CD4-positive, CD25-positive, alpha-beta regulatory T cell (primary cell): ENCODE measurements at regions not wholly inside any gene's neighbourhood (a gene's known extent, or its start where the extent isn't known, plus 50 kb on each side); places are given as distances from the start of the nearest gene placed in this dataset.

ENCODE experiments used
- ATAC-seq, 2 donors: fragments of 150-1000 bp; cut with Tn5 transposase; one replicate each; pipeline ENCODE4 v1.10.0; 2021; ENCODE audit warnings: low read depth in 2 of 2, moderate number of reproducible peaks in 2 of 2, moderate library complexity in 1 of 2
- DNase-seq, 3 donors: peaks; one replicate each; pipeline versions ENCODE4 v3.0.0 to v3.0.0-alpha.2; 2012 to 2022; ENCODE audit warnings: mixed read lengths in 1 of 3
- H3K27ac ChIP-seq: one replicate; pipeline ENCODE4 v1.7.0; 2013; ENCODE audit warnings: mild to moderate bottlenecking, low read length; ENCODE audit not compliant: insufficient read depth, poor library complexity, severe bottlenecking
- H3K27me3 ChIP-seq: one replicate; pipeline ENCODE4 v1.7.0; 2013; ENCODE audit warnings: low read length; ENCODE audit not compliant: control insufficient read depth, insufficient read depth
- H3K36me3 ChIP-seq: one replicate; pipeline ENCODE4 v1.7.0; 2013; ENCODE audit warnings: mild to moderate bottlenecking, low read length, moderate library complexity; ENCODE audit not compliant: control insufficient read depth, insufficient read depth
- H3K4me1 ChIP-seq: 2 replicates; pipeline ENCODE4 v1.7.0; 2013; ENCODE audit warnings: mild to moderate bottlenecking, low read length; ENCODE audit not compliant: insufficient read depth, control insufficient read depth, poor library complexity, severe bottlenecking
- H3K4me3 ChIP-seq: one replicate; pipeline ENCODE4 v1.7.0; 2013; ENCODE audit warnings: low read depth, mild to moderate bottlenecking, low read length, moderate library complexity
- H3K9me3 ChIP-seq, 2 experiments: 1 replicate in 1 of 2; 2 replicates in 1 of 2; pipeline ENCODE4 v1.7.0; 2013; ENCODE audit warnings: low read length in 2 of 2, mild to moderate bottlenecking in 1 of 2, moderate library complexity in 1 of 2; ENCODE audit not compliant: control insufficient read depth in 2 of 2
- H3K27ac Mint-ChIP-seq, 3 donors: one replicate each; pipeline ENCODE4 v1.8.0; 2020 to 2022; ENCODE audit warnings: mild to moderate bottlenecking in 3 of 3, mixed read lengths in 3 of 3, moderate library complexity in 2 of 3
- H3K27me3 Mint-ChIP-seq: one replicate; pipeline ENCODE4 v1.8.0; 2022; ENCODE audit warnings: mild to moderate bottlenecking, mixed read lengths
- H3K36me3 Mint-ChIP-seq: one replicate; pipeline ENCODE4 v1.8.0; 2020; ENCODE audit warnings: mixed read lengths
- H3K4me1 Mint-ChIP-seq, 4 donors: one replicate each; pipeline ENCODE4 v1.8.0; 2020 to 2022; ENCODE audit warnings: mixed read lengths in 4 of 4, mild to moderate bottlenecking in 1 of 4
- H3K4me3 Mint-ChIP-seq, 4 donors: one replicate each; pipeline ENCODE4 v1.8.0; 2020 to 2022; ENCODE audit warnings: mild to moderate bottlenecking in 4 of 4, mixed read lengths in 4 of 4, moderate library complexity in 3 of 4
- H3K9me3 Mint-ChIP-seq, 7 donors: one replicate each; pipeline ENCODE4 v1.8.0; 2020 to 2022; ENCODE audit warnings: mixed read lengths in 7 of 7, mild to moderate bottlenecking in 3 of 7, moderate library complexity in 2 of 7

DNA sequence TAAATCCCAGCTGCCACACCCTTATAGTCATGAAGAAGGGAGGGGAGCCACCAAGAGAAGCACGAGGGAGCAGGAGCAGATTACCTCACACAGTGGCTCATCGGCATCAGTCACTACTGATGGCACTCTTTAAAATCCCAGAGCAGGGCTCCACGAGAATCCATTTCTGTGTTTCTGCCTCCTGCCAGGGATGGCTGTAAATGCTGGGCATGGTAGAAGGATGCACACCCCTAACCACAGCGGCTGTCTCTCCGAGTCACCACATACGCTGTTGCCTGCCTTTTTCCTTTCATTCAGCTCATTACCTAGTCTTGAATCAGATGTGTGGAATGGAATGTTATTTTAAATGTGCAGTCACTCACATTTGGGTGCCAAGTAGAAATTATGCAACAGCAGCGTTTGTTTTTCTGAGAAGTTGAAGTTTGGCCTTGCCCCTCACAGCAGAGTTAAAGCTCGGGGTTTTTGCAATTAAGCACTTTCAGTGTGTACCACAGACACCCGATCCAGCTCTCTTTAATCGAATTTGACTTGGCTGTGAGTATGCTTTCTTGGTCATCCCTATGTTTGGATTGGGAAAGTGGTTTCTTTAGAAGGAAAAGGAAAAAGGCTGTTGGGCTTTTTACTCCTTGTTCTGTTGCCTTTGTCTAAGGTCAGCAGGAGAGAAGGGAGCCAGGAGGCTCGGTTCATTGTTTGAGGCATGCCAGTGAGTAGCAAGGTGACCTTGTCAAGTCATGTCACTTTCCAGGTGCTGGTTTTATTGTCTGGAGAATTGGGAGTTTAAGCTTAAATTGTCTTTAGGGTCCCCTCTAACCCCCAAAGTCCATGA is 284.2 kb upstream of the TPM1 start:
- Histone ChIP-seq H3K4me1 (no peaks in the 10 kb centered on the region), H3K4me3 (no peak overlapping the region), H3K27me3 (no peaks in the 10 kb centered on the region), H3K9me3 (no peaks in the 10 kb centered on the region), H3K27ac (no peak overlapping the region), H3K36me3 (no peaks in the 10 kb centered on the region)
- peaks cover 0 to 2% (median 0%) of the 10 kb centered on the region in 7 donors for H3K9me3 Mint-ChIP-seq
- H3K4me3 Mint-ChIP-seq, result no peak overlapping the region
- no peak overlapping the region for H3K27ac Mint-ChIP-seq
- ATAC-seq (no peak), DNase-seq (no peak)
- H3K4me1 Mint-ChIP-seq, result no peaks in the 10 kb centered on the region
- no peaks in the 10 kb centered on the region for H3K36me3 Mint-ChIP-seq
- no peaks in the 10 kb centered on the region for H3K27me3 Mint-ChIP-seq

GRCh38 chr15:62758952-62759349 is 283.6 kb upstream of the TPM1 start:
- Histone ChIP-seq H3K27ac (no peak overlapping the region), H3K27me3 (no peaks in the 10 kb centered on the region), H3K4me3 (no peak overlapping the region), H3K9me3 (no peaks in the 10 kb centered on the region), H3K36me3 (no peaks in the 10 kb centered on the region), H3K4me1 (no peaks in the 10 kb centered on the region)
- no peaks in the 10 kb centered on the region for H3K4me1 Mint-ChIP-seq
- no peaks in the 10 kb centered on the region for H3K36me3 Mint-ChIP-seq
- H3K27ac Mint-ChIP-seq, result no peak overlapping the region
- ATAC-seq (no peak), DNase-seq (no peak)
- no peak overlapping the region for H3K4me3 Mint-ChIP-seq
- peaks cover 0 to 2% (median 0%) of the 10 kb centered on the region in 7 donors for H3K9me3 Mint-ChIP-seq
- H3K27me3 Mint-ChIP-seq, result no peaks in the 10 kb centered on the region

DNA sequence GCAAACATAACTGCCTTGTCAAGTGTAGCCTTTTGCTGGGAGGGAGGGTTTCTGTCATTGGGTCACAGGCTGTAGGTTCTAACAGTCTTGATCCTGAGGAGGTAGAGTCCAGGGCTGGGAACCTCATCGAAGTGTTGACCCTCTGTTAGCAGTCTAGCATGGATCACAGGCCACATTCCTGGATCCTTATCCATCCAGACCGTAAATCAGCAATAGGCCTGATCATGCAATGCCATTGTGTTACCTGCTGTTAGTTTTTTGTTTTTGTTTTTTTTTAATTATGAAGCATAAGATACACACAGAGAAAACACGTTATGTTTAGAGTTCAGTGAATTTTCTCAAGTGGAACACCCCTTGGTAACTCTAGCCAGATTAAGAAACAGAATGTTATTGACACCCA is 282.0 kb upstream of the TPM1 start:
- ATAC-seq, result no peak
- no peaks in the 10 kb centered on the region for H3K4me1 Mint-ChIP-seq

DNA sequence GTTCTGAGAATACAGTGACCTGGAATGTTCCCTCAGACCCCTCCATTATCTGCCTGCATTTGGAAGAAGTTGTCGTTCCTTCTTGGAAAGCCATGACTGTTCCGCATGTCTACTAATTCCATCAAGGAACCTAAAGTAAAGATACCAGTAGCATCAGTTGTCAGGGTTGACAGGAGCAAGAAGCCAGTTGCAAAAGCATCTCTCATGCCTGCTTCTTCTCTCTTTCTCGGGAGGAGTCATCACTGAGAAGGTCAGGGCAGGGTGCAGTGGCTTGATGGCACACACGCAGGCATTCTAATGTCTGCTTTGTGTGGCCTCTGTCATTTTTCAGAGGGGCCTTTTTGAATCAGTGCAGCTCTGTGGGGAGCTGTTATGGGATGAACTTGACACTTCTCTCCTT is 276.6 kb upstream of the TPM1 start:
- Histone ChIP-seq H3K27ac (no peak overlapping the region), H3K27me3 (no peaks in the 10 kb centered on the region), H3K4me1 (no peaks in the 10 kb centered on the region), H3K4me3 (no peak overlapping the region), H3K36me3 (no peaks in the 10 kb centered on the region), H3K9me3 (no peaks in the 10 kb centered on the region)
- Mint-ChIP-seq H3K4me3 (no peak overlapping the region), H3K9me3 (no peaks in the 10 kb centered on the region), H3K4me1 (no peaks in the 10 kb centered on the region), H3K27me3 (peaks cover 5% of the 10 kb centered on the region), H3K36me3 (no peaks in the 10 kb centered on the region), H3K27ac (no peak overlapping the region)
- no peak for DNase-seq
- no peak for ATAC-seq

More for the DNA sequence above, 282.0 kb upstream of the TPM1 start:
- Histone ChIP-seq H3K4me3 (no peak overlapping the region), H3K36me3 (no peaks in the 10 kb centered on the region), H3K9me3 (no peaks in the 10 kb centered on the region), H3K4me1 (no peaks in the 10 kb centered on the region), H3K27me3 (no peaks in the 10 kb centered on the region), H3K27ac (no peak overlapping the region)
- no peak overlapping the region for H3K27ac Mint-ChIP-seq
- H3K27me3 Mint-ChIP-seq, result peaks cover 5% of the 10 kb centered on the region
- H3K9me3 Mint-ChIP-seq, result peaks cover 0 to 2% (median 0%) of the 10 kb centered on the region in 7 donors
- H3K4me3 Mint-ChIP-seq, result no peak overlapping the region
- no peak for DNase-seq
- no peaks in the 10 kb centered on the region for H3K36me3 Mint-ChIP-seq

DNA sequence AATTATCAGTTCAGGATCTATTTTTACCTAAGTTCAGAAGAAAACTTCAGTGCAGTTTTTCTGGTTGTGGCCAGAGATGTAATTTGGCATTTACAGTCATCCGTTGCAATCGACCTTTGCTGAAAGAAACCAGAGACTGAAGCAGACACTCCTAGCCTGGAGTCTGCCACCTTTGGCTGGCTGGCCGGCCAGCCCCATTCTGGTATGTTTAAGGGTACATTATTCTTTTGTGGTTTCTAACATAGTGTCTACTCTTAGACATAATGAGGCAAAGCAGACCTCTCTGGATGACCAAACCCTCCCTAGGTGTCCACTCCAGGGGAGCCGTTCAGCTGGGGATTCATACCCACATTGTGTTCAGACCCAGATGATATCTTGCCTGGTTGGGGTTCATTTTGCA is 275.9 kb upstream of the TPM1 start:
- H3K27ac Mint-ChIP-seq, result no peak overlapping the region
- H3K4me3 ChIP-seq, result no peak overlapping the region
- no peaks in the 10 kb centered on the region for H3K9me3 Mint-ChIP-seq
- H3K4me1 ChIP-seq, result no peaks in the 10 kb centered on the region
- no peaks in the 10 kb centered on the region for H3K36me3 ChIP-seq
- no peaks in the 10 kb centered on the region for H3K9me3 ChIP-seq
- DNase-seq (no peak), ATAC-seq (no peak)
- no peak overlapping the region for H3K4me3 Mint-ChIP-seq
- H3K27ac ChIP-seq, result no peak overlapping the region
- H3K36me3 Mint-ChIP-seq, result no peaks in the 10 kb centered on the region
- no peaks in the 10 kb centered on the region for H3K4me1 Mint-ChIP-seq
- H3K27me3 Mint-ChIP-seq, result peaks cover 5% of the 10 kb centered on the region
- H3K27me3 ChIP-seq, result no peaks in the 10 kb centered on the region

- Mint-ChIP-seq H3K27me3 (peaks cover 5% of the 10 kb centered on the region), H3K4me3 (no peak overlapping the region), H3K27ac (no peak overlapping the region), H3K9me3 (no peaks in the 10 kb centered on the region), H3K4me1 (no peaks in the 10 kb centered on the region), H3K36me3 (no peaks in the 10 kb centered on the region)
- no peak for DNase-seq
- Histone ChIP-seq H3K27ac (no peak overlapping the region), H3K27me3 (no peaks in the 10 kb centered on the region), H3K4me1 (no peaks in the 10 kb centered on the region), H3K9me3 (no peaks in the 10 kb centered on the region), H3K36me3 (no peaks in the 10 kb centered on the region), H3K4me3 (no peak overlapping the region)
- ATAC-seq, result no peak
These were observed 272.9 kb upstream of the TPM1 start for GRCh38 chr15:62769604-62770003.

- DNase-seq (no peak), ATAC-seq (no peak)
These were observed 272.4 kb upstream of the TPM1 start for GRCh38 chr15:62770111-62770660.

DNA sequence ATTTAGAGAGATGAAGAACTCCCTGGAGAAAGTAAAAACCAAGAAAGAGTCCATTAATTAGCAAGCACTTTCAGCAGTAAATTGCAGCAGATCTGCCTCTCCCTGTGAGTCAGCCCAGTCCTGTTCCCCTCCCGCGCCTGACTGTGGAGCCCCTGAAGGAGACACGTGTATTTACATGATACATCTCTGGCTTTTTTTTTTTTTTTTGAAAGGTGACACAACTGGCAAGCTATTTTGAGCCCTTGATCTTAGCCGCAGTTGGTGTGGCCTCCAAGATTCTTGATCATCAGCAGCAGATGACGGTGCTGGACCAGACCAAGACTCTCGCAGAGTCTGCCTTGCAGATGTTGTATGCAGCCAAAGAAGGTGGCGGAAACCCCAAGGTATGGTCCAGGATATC is 271.8 kb upstream of the TPM1 start:
- no peaks in the 10 kb centered on the region for H3K9me3 Mint-ChIP-seq
- ATAC-seq (no peak), DNase-seq (no peak)
- no peak overlapping the region for H3K27ac Mint-ChIP-seq
- no peaks in the 10 kb centered on the region for H3K4me1 ChIP-seq
- H3K27ac ChIP-seq, result no peak overlapping the region
- no peak overlapping the region for H3K4me3 Mint-ChIP-seq
- no peaks in the 10 kb centered on the region for H3K27me3 Mint-ChIP-seq
- no peaks in the 10 kb centered on the region for H3K36me3 Mint-ChIP-seq
- H3K27me3 ChIP-seq, result no peaks in the 10 kb centered on the region
- no peaks in the 10 kb centered on the region for H3K9me3 ChIP-seq
- no peak overlapping the region for H3K4me3 ChIP-seq
- no peaks in the 10 kb centered on the region for H3K36me3 ChIP-seq
- H3K4me1 Mint-ChIP-seq, result no peaks in the 10 kb centered on the region

More at GRCh38 chr15:62770111-62770660, 272.4 kb upstream of the TPM1 start:
- Histone ChIP-seq H3K9me3 (no peaks in the 10 kb centered on the region), H3K36me3 (no peaks in the 10 kb centered on the region), H3K27me3 (no peaks in the 10 kb centered on the region), H3K4me1 (no peaks in the 10 kb centered on the region), H3K27ac (no peak overlapping the region), H3K4me3 (no peak overlapping the region)
- Mint-ChIP-seq H3K27me3 (peaks cover 2% of the 10 kb centered on the region), H3K4me3 (no peak overlapping the region), H3K4me1 (no peaks in the 10 kb centered on the region), H3K36me3 (no peaks in the 10 kb centered on the region), H3K27ac (no peak overlapping the region), H3K9me3 (no peaks in the 10 kb centered on the region)
